Adrenal gland (tissue), 9 donors: ENCODE measurements at regions not wholly inside any gene's neighbourhood (a gene's known extent, or its start where the extent isn't known, plus 50 kb on each side); places are given as distances from the start of the nearest gene placed in this dataset.

Source experiments
- DNase-seq, 7 donors: peaks; one replicate each; pipeline ENCODE4 v3.0.0-alpha.2; 2019 to 2020
- H3K27ac ChIP-seq, 5 donors: fragments of 200-600 bp; sonication (generic) in 4 of 5; 1 replicate in 3 of 5; 2 replicates in 2 of 5; pipeline versions ENCODE4 v1.5.1 to v1.8.0; 2016 to 2020; ENCODE audit warnings: mild to moderate bottlenecking in 1 of 5
- H3K27me3 ChIP-seq: fragments of 200-600 bp; 2 replicates; pipeline ENCODE4 v1.8.0; 2021
- H3K36me3 ChIP-seq, 2 donors: fragments of 200-600 bp; replicated peaks in 1 of 2; 1 replicate in 1 of 2; 2 replicates in 1 of 2; pipeline versions ENCODE4 v1.5.1 to v1.8.0; 2018 to 2022
- H3K4me1 ChIP-seq, 2 donors: fragments of 200-600 bp; replicated peaks in 1 of 2; 1 replicate in 1 of 2; 2 replicates in 1 of 2; pipeline versions ENCODE4 v1.5.1 to v1.8.0; 2018 to 2021
- H3K4me3 ChIP-seq, 4 donors: fragments of 200-600 bp; sonication (generic) in 3 of 4; one replicate each; pipeline ENCODE4 v1.5.1; 2016 to 2018
- H3K9me3 ChIP-seq, 3 donors: fragments of 200-600 bp; sonication (generic) in 1 of 3; replicated peaks in 1 of 3; 1 replicate in 2 of 3; 2 replicates in 1 of 3; pipeline versions ENCODE4 v1.5.1 to v1.8.0; 2016 to 2021
- POLR2A ChIP-seq, 2 donors: fragments of 450-650 bp; IDR thresholded peaks; one replicate each; pipeline ENCODE4 v1.6.1; 2017; ENCODE audit warnings: antibody characterized with exemption in 2 of 2, mild to moderate bottlenecking in 2 of 2, moderate library complexity in 1 of 2
- WGBS, 4 donors: extraction: QIAGEN DNeasy Blood & Tissue Kit in 2 of 4; methylation state at CpG; one replicate each; pipeline versions ENCODE4 v1.1.5 to v1.1.7; 2013 to 2017; 5-methylcytosine and 5-hydroxymethylcytosine counted together
- intact Hi-C, 2 donors: fragments of 100-400 bp; cut with DNase I; formaldehyde crosslinking; loops; one replicate each; pipeline versions ENCODE4 v1.14.1 to v1.15.0; 2022 to 2023
- TF ChIP-seq, protein P1 (sequence below), 6 experiments: fragments of 450-650 bp in 4 of 6; fragments of 200-600 bp in 2 of 6; sonication (generic) in 1 of 6; IDR thresholded peaks; 1 replicate in 5 of 6; 2 replicates in 1 of 6; pipeline versions ENCODE4 v1.5.1 to v1.8.0; 2016 to 2021; ENCODE audit warnings: antibody characterized with exemption in 6 of 6, mild to moderate bottlenecking in 2 of 6, moderate library complexity in 1 of 6
- donor health status: healthy with polysubstance abuse.
- donor health status: Bipolar disorder and iron deficiency.
- donor health status: DM: yes; HTN: yes; CAD: no.
- donor health status: DM: no; HTN: no; CAD: no.
- donor health status: DM: no; HTN: no; CAD: no.

DNA sequence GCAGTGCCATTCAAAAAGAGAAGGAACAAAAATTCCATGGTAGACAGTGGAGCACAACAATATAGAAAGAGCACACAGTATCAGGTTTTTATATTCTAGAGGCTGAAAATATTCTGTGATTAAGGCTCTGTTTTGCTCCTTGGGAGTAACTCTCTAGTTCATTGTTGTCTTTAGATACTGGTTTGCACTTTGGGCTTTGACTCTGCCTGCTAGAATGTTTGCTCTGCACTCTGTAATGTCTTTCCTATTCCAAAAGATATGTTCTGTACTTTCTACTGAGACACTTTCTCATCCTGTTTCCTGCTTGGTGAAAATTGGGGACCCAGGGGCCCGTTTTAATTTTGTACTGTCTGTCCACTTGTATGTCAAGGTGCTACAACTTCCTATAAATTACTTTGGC is 564.7 kb downstream of the BMP2 start:
- no peak for DNase-seq
- Histone ChIP-seq H3K4me3 (no peak overlapping the region), H3K27me3 (no peaks in the 10 kb centered on the region), H3K27ac (no peak overlapping the region), H3K36me3 (no peaks in the 10 kb centered on the region), H3K4me1 (no peaks in the 10 kb centered on the region), H3K9me3 (no peaks in the 10 kb centered on the region)
- TF ChIP-seq POLR2A (IDR thresholded peaks at IDR 0.05), result no peak
- intact Hi-C loops, result no loop called here
- WGBS, 4 donors, result 23 to 46% (median 32%) methylated on average over 1 of the region's 1 CpG

DNA sequence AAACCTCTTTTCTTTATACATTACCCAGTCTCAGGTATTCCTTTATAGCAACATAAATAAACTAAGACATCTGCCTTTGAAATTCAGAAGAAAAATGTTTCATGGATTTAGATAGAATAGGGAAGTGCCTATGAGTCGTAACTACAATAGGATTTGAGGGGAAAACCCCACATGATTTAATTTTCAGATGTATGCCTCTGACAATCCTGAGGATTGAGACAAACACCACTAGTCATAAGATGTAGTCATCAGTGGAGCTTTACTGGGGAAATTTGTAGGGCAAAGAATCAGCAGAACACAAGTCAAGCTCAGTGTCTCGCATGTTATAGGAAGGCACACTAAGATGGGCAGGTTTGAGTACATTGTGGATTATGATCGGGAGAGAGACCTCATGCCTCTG is 566.4 kb downstream of the BMP2 start:
- no peak for DNase-seq
- TF ChIP-seq, protein P1, sequence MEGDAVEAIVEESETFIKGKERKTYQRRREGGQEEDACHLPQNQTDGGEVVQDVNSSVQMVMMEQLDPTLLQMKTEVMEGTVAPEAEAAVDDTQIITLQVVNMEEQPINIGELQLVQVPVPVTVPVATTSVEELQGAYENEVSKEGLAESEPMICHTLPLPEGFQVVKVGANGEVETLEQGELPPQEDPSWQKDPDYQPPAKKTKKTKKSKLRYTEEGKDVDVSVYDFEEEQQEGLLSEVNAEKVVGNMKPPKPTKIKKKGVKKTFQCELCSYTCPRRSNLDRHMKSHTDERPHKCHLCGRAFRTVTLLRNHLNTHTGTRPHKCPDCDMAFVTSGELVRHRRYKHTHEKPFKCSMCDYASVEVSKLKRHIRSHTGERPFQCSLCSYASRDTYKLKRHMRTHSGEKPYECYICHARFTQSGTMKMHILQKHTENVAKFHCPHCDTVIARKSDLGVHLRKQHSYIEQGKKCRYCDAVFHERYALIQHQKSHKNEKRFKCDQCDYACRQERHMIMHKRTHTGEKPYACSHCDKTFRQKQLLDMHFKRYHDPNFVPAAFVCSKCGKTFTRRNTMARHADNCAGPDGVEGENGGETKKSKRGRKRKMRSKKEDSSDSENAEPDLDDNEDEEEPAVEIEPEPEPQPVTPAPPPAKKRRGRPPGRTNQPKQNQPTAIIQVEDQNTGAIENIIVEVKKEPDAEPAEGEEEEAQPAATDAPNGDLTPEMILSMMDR (IDR thresholded peaks at IDR 0.05), result no peak
- no peak for TF ChIP-seq POLR2A (IDR thresholded peaks at IDR 0.05)
- 76 to 89% (median 88%) methylated on average over 3 of the region's 3 CpGs for whole genome bisulfite sequencing, 4 donors

DNA sequence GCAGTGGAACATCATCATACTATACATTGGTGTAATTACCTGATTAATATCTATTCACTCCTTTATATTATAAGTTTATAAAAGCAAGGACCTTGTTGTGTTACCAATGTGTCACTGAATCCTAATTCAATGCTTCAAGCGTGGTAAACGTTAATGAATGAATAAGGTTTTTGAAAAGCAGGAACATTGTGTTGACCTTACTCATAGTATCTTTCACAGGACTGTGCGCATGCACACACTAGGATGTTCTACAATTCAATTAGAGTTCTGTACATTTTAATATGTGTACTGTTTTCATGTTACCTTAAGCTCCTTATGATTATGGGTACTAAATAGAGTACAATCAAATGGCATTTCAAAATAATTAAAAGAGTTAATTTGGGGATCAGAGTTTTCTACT is 578.5 kb downstream of the BMP2 start:
- Histone ChIP-seq H3K36me3 (no peaks in the 10 kb centered on the region), H3K27ac (no peak overlapping the region), H3K4me1 (no peaks in the 10 kb centered on the region), H3K4me3 (no peak overlapping the region), H3K27me3 (no peaks in the 10 kb centered on the region), H3K9me3 (no peaks in the 10 kb centered on the region)
- WGBS, 4 donors, result 82 to 91% (median 83%) methylated on average over 3 of the region's 3 CpGs
- intact Hi-C loops, result no loop called here
- DNase-seq, result no peak
- no peak for TF ChIP-seq POLR2A (IDR thresholded peaks at IDR 0.05)
- TF ChIP-seq, protein P1 (IDR thresholded peaks at IDR 0.05), result no peak

More for the DNA sequence above, 566.4 kb downstream of the BMP2 start:
- intact Hi-C loops, result no loop called here
- H3K27ac ChIP-seq, result no peak overlapping the region
- no peaks in the 10 kb centered on the region for H3K4me1 ChIP-seq
- no peak overlapping the region for H3K4me3 ChIP-seq
- H3K36me3 ChIP-seq, result no peaks in the 10 kb centered on the region
- H3K27me3 ChIP-seq, result no peaks in the 10 kb centered on the region
- H3K9me3 ChIP-seq, result no peaks in the 10 kb centered on the region

DNA sequence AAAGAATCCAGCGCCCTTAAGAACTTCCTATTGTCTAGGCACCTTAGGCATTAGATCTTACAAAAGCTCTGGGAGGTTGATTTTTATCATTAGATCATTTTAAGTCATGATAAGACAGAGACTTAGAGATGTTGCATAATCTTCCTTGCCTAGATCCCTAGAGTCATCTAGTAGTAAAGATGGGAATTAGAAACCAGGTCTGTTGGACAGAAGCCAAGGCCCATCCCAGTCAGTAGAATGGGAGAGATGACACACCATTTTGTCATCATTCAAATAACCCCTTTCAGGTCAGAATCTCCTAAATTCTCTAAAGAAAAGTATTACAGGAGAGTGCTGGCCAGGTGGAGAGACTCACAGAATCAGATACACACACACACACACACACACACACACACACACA is 579.1 kb downstream of the BMP2 start:
- DNase-seq, result no peak
- intact Hi-C loops, result no loop called here
- no peak overlapping the region for H3K4me3 ChIP-seq
- no peaks in the 10 kb centered on the region for H3K36me3 ChIP-seq
- no peaks in the 10 kb centered on the region for H3K27me3 ChIP-seq
- TF ChIP-seq, protein P1 (IDR thresholded peaks at IDR 0.05), result no peak
- TF ChIP-seq POLR2A (IDR thresholded peaks at IDR 0.05), result no peak
- WGBS, 4 donors, result 67 to 93% (median 88%) methylated on average over 1 of the region's 1 CpG
- no peaks in the 10 kb centered on the region for H3K9me3 ChIP-seq
- H3K4me1 ChIP-seq, result no peaks in the 10 kb centered on the region
- H3K27ac ChIP-seq, result no peak overlapping the region

DNA sequence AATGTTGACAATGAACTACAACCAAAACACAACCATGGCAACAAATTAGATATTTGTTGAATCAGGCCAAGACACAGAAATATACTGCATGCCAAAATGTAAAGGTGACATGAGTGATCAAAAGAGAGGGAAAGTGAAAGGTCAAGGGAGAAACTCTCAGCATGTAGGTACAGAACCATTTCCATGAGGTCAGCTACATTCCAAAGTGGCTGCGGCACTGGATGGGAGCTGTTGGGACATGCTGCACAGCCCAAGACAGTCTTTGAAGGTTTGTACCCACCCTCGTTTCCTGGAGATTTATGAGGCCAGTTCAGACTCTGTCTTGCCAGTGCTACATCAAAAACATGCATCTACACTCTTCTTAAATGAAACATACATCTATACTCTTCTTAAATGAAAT is 579.9 kb downstream of the BMP2 start:
- TF ChIP-seq, protein P1 (IDR thresholded peaks at IDR 0.05), result no peak
- no peak for TF ChIP-seq POLR2A (IDR thresholded peaks at IDR 0.05)
- 43 to 68% (median 51%) methylated on average over 2 of the region's 2 CpGs for WGBS, 4 donors

More for the DNA sequence above, 579.9 kb downstream of the BMP2 start:
- Histone ChIP-seq H3K36me3 (no peaks in the 10 kb centered on the region), H3K4me1 (no peaks in the 10 kb centered on the region), H3K27me3 (no peaks in the 10 kb centered on the region), H3K4me3 (no peak overlapping the region), H3K27ac (no peak overlapping the region), H3K9me3 (no peaks in the 10 kb centered on the region)
- no peak for DNase-seq
- intact Hi-C loops, result no loop called here
